ENCODE measurements at regions not wholly inside any gene's neighbourhood (a gene's known extent, or its start where the extent isn't known, plus 50 kb on each side); places are given as distances from the start of the nearest gene placed in this dataset.

DNA sequence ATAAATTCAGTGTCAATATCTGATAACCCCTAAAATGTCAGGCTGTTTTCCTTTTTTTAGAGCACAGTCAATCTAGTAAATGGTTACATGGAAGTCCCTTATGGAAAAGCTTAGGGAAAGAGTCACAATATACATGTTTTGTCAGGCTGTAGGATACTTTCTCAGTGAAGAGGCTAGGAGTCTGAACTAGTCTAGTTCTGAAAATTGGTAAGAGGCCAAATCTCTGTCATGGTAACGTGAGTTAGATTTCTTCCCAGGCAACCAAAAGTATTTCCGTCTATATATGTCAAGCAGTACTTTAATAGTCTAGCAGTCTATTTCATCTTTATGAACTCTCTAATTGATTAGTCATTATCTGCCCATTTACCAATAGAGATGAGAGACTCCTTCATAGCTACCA lies 215.9 kb upstream of the LRRC3B start:
- no peak for DNase-seq (ENCODE audit: low read depth, low spot score)
- SMC1A ChIA-PET (ENCODE audit: uncharacterized antibody, unreplicated experiment), result no interaction called here
- no peak for TF ChIP-seq EP300 (IDR thresholded peaks at IDR 0.05; ENCODE audit: borderline replicate concordance in 1 of 2, control insufficient read depth in 1 of 2, low read depth in 2 of 2, low read length in 2 of 2)
- no peak for TF ChIP-seq SREBF2 (IDR thresholded peaks at IDR 0.05; ENCODE audit: low read length)
- TF ChIP-seq TBL1XR1 (IDR thresholded peaks at IDR 0.05; ENCODE audit: low read depth, low read length), result no peak

DNA sequence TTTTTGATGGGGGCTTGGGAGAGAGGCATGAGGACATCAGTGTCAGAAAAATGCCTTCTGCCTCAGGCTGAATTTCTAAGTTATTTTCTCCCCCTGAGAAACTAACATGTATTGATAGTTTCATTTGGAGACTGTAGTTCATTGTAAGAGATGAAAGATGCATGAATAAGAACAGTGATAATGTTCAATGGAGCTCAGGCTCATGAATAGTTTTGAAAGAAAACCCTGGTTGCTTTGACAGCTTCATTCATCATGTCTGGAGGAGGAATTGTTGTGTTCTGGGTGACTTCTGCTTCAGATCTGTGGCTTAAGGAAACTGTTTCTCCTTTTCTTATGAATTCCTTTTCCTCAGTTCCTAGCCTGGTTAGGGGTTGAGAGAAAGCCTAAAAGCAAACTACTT lies 204.0 kb upstream of the LRRC3B start:
- no peak for DNase-seq (ENCODE audit: low read depth, low spot score)
- Histone ChIP-seq H3K4me3 (no peak overlapping the region), H4K20me1 (ENCODE audit: control insufficient read depth, insufficient read depth) (no peaks in the 10 kb centered on the region), H3K36me3 (ENCODE audit: control insufficient read depth in 2 of 2, insufficient read depth in 2 of 2, low read length in 1 of 2) (no peaks in the 10 kb centered on the region), H3K9me3 (replicated peaks; ENCODE audit: control insufficient read depth, insufficient read depth, low read length) (no peaks in the 10 kb centered on the region), H3K79me2 (ENCODE audit: control insufficient read depth, insufficient read depth, low read length) (no peaks in the 10 kb centered on the region), H3K9ac (ENCODE audit: control insufficient read depth, insufficient read depth, low read length) (no peak overlapping the region), H3K4me1 (ENCODE audit: control insufficient read depth, insufficient read depth, low read length) (no peaks in the 10 kb centered on the region), H3K4me2 (ENCODE audit: control insufficient read depth, insufficient read depth) (no peak overlapping the region), H3K27me3 (replicated peaks in 1 of 2; ENCODE audit: control insufficient read depth in 2 of 2, insufficient read depth in 2 of 2, low read length in 1 of 2) (no peaks in the 10 kb centered on the region), H2AFZ (ENCODE audit: control insufficient read depth, low read depth, low read length) (no peak overlapping the region), H3K27ac (ENCODE audit: control insufficient read depth, insufficient read depth) (no peak overlapping the region)
- ChIA-PET RAD21 (ENCODE audit: unreplicated experiment) (no interaction called here), CTCF (no interaction called here), POLR2A (no interaction called here), SMC1A (ENCODE audit: uncharacterized antibody, unreplicated experiment) (no interaction called here)
- intact Hi-C loops (cut with micrococcal nuclease; ENCODE audit: unreplicated experiment), result no loop called here
- FAIRE-seq, result no peak
- BruUV-seq (replicated peaks), result no TSS peak
- no peak for ATAC-seq
- in situ Hi-C loops (cut with MboI), result no loop called here
- TF ChIP-seq EP300 (IDR thresholded peaks at IDR 0.05; ENCODE audit: borderline replicate concordance in 1 of 2, control insufficient read depth in 1 of 2, low read depth in 2 of 2, low read length in 2 of 2) (no peak), RFX5 (IDR thresholded peaks at IDR 0.05; ENCODE audit: low read depth, low read length) (no peak), SRF (IDR thresholded peaks at IDR 0.05; ENCODE audit: low read depth in 2 of 2, low read length in 2 of 2) (no peak), HDAC6 (IDR thresholded peaks at IDR 0.05; ENCODE audit: unreplicated experiment) (no peak), POLR2AphosphoS2 (IDR thresholded peaks at IDR 0.05; ENCODE audit: low read depth, low read length) (no peak)
- TF ChIP-seq, protein P1, sequence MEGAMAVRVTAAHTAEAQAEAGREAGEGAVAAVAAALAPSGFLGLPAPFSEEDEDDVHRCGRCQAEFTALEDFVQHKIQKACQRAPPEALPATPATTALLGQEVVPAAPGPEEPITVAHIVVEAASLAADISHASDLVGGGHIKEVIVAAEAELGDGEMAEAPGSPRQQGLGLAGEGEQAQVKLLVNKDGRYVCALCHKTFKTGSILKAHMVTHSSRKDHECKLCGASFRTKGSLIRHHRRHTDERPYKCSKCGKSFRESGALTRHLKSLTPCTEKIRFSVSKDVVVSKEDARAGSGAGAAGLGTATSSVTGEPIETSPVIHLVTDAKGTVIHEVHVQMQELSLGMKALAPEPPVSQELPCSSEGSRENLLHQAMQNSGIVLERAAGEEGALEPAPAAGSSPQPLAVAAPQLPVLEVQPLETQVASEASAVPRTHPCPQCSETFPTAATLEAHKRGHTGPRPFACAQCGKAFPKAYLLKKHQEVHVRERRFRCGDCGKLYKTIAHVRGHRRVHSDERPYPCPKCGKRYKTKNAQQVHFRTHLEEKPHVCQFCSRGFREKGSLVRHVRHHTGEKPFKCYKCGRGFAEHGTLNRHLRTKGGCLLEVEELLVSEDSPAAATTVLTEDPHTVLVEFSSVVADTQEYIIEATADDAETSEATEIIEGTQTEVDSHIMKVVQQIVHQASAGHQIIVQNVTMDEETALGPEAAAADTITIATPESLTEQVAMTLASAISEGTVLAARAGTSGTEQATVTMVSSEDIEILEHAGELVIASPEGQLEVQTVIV (IDR thresholded peaks at IDR 0.05; ENCODE audit: borderline replicate concordance, partially characterized antibody), result no peak
- TF ChIP-seq, protein P2, sequence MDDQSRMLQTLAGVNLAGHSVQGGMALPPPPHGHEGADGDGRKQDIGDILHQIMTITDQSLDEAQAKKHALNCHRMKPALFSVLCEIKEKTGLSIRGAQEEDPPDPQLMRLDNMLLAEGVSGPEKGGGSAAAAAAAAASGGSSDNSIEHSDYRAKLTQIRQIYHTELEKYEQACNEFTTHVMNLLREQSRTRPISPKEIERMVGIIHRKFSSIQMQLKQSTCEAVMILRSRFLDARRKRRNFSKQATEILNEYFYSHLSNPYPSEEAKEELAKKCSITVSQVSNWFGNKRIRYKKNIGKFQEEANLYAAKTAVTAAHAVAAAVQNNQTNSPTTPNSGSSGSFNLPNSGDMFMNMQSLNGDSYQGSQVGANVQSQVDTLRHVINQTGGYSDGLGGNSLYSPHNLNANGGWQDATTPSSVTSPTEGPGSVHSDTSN (IDR thresholded peaks at IDR 0.05; ENCODE audit: insufficient replicate concordance, low read depth, low read length), result no peak
- TF ChIP-seq, protein P3, sequence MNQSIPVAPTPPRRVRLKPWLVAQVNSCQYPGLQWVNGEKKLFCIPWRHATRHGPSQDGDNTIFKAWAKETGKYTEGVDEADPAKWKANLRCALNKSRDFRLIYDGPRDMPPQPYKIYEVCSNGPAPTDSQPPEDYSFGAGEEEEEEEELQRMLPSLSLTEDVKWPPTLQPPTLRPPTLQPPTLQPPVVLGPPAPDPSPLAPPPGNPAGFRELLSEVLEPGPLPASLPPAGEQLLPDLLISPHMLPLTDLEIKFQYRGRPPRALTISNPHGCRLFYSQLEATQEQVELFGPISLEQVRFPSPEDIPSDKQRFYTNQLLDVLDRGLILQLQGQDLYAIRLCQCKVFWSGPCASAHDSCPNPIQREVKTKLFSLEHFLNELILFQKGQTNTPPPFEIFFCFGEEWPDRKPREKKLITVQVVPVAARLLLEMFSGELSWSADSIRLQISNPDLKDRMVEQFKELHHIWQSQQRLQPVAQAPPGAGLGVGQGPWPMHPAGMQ (IDR thresholded peaks at IDR 0.05; ENCODE audit: borderline replicate concordance), result no peak
- TF ChIP-seq, protein P4, sequence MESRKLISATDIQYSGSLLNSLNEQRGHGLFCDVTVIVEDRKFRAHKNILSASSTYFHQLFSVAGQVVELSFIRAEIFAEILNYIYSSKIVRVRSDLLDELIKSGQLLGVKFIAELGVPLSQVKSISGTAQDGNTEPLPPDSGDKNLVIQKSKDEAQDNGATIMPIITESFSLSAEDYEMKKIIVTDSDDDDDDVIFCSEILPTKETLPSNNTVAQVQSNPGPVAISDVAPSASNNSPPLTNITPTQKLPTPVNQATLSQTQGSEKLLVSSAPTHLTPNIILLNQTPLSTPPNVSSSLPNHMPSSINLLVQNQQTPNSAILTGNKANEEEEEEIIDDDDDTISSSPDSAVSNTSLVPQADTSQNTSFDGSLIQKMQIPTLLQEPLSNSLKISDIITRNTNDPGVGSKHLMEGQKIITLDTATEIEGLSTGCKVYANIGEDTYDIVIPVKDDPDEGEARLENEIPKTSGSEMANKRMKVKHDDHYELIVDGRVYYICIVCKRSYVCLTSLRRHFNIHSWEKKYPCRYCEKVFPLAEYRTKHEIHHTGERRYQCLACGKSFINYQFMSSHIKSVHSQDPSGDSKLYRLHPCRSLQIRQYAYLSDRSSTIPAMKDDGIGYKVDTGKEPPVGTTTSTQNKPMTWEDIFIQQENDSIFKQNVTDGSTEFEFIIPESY (IDR thresholded peaks at IDR 0.05), result no peak

More for the DNA sequence above, 215.9 kb upstream of the LRRC3B start:
- H3K4me3 ChIP-seq, result no peak overlapping the region
- ATAC-seq (no peak), FAIRE-seq (no peak)
- in situ Hi-C loops (cut with MboI) (no loop called here), intact Hi-C loops (cut with micrococcal nuclease; ENCODE audit: unreplicated experiment) (no loop called here)
- no peaks in the 10 kb centered on the region for H3K36me3 ChIP-seq (ENCODE audit: control insufficient read depth in 2 of 2, insufficient read depth in 2 of 2, low read length in 1 of 2)
- no peak overlapping the region for H2AFZ ChIP-seq (ENCODE audit: control insufficient read depth, low read depth, low read length)
- no peaks in the 10 kb centered on the region for H3K4me1 ChIP-seq (ENCODE audit: control insufficient read depth, insufficient read depth, low read length)
- BruUV-seq (replicated peaks), result no TSS peak
- H4K20me1 ChIP-seq (ENCODE audit: control insufficient read depth, insufficient read depth), result no peaks in the 10 kb centered on the region
- no peaks in the 10 kb centered on the region for H3K27me3 ChIP-seq (replicated peaks in 1 of 2; ENCODE audit: control insufficient read depth in 2 of 2, insufficient read depth in 2 of 2, low read length in 1 of 2)
- CTCF ChIA-PET, result no interaction called here
- POLR2A ChIA-PET, result no interaction called here
- no peak overlapping the region for H3K9ac ChIP-seq (ENCODE audit: control insufficient read depth, insufficient read depth, low read length)
- no peaks in the 10 kb centered on the region for H3K79me2 ChIP-seq (ENCODE audit: control insufficient read depth, insufficient read depth, low read length)
- no peak overlapping the region for H3K4me2 ChIP-seq (ENCODE audit: control insufficient read depth, insufficient read depth)
- WGBS (ENCODE audit: insufficient coverage, insufficient replicate concordance, low lambda C conversion rate, missing lambda C conversion rate), result 12% methylated on average over 2 of the region's 2 CpGs
- RAD21 ChIA-PET (ENCODE audit: unreplicated experiment), result no interaction called here
- H3K9me3 ChIP-seq (replicated peaks; ENCODE audit: control insufficient read depth, insufficient read depth, low read length), result no peaks in the 10 kb centered on the region; the same call in 2 of the 3 replicates
- no peak overlapping the region for H3K27ac ChIP-seq (ENCODE audit: control insufficient read depth, insufficient read depth)
